ENCODE measurements at regions not wholly inside any gene's neighbourhood (a gene's known extent, or its start where the extent isn't known, plus 50 kb on each side); places are given as distances from the start of the nearest gene placed in this dataset.

DNA sequence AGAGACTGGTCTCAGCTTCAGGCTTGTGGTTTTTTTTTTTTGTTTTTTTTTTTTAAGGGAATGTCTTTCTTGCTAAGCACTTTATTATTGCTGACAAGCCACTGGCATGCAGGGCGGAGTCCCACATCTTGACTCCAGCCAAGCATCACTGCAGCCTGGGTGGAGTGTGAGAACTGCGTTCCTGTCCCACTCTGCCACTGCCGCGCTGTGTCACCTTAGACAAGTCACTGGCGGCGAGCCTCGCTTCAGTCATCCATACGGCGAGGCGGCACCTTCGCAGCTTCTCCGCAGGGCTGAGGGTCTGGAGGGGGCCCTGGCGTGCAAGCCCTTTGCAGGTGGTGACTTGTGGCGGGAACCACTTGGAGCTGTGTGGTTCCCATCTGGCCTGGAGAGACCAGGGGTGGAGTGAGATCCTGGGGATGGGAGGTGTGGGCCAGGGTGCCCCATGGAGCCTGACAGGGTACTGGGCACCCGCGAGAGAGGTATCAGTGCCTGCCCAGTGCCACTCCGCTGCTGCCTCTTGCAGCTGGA, 99.1 kb upstream of the CIBAR2 start:
- TF ChIP-seq, protein P1, sequence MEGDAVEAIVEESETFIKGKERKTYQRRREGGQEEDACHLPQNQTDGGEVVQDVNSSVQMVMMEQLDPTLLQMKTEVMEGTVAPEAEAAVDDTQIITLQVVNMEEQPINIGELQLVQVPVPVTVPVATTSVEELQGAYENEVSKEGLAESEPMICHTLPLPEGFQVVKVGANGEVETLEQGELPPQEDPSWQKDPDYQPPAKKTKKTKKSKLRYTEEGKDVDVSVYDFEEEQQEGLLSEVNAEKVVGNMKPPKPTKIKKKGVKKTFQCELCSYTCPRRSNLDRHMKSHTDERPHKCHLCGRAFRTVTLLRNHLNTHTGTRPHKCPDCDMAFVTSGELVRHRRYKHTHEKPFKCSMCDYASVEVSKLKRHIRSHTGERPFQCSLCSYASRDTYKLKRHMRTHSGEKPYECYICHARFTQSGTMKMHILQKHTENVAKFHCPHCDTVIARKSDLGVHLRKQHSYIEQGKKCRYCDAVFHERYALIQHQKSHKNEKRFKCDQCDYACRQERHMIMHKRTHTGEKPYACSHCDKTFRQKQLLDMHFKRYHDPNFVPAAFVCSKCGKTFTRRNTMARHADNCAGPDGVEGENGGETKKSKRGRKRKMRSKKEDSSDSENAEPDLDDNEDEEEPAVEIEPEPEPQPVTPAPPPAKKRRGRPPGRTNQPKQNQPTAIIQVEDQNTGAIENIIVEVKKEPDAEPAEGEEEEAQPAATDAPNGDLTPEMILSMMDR (IDR thresholded peaks at IDR 0.05), result no peak
- no peak for TF ChIP-seq POLR2A (IDR thresholded peaks at IDR 0.05)

Data from heart left ventricle (tissue), 13 donors.